ENCODE measurements at regions not wholly inside any gene's neighbourhood (a gene's known extent, or its start where the extent isn't known, plus 50 kb on each side); places are given as distances from the start of the nearest gene placed in this dataset.

- Mint-ChIP-seq H3K27me3 (no peaks in the 10 kb centered on the region), H3K36me3 (ENCODE audit: insufficient read depth) (no peaks in the 10 kb centered on the region), H3K27ac (ENCODE audit: low read depth) (no peak overlapping the region), H3K4me1 (no peaks in the 10 kb centered on the region), H3K9me3 (no peaks in the 10 kb centered on the region), H3K4me3 (no peak overlapping the region)
- no peak for ATAC-seq (replicated peaks; ENCODE audit: extremely low read depth, poor library complexity, severe bottlenecking)
- no peak for DNase-seq (ENCODE audit: low spot score in 2 of 2)
These were observed 498.1 kb downstream of the SLC4A3 start for GRCh38 chr2:220125551-220125950.

- H3K9me3 Mint-ChIP-seq: no peaks in the 10 kb centered on the region
- H3K4me1 Mint-ChIP-seq: no peaks in the 10 kb centered on the region
- no peaks in the 10 kb centered on the region for H3K27me3 Mint-ChIP-seq
- H3K36me3 Mint-ChIP-seq (ENCODE audit: insufficient read depth): no peaks in the 10 kb centered on the region
- DNase-seq (ENCODE audit: low spot score in 2 of 2): no peak
- no peak overlapping the region for H3K4me3 Mint-ChIP-seq
- H3K27ac Mint-ChIP-seq (ENCODE audit: low read depth): no peak overlapping the region
- no peak for ATAC-seq (replicated peaks; ENCODE audit: extremely low read depth, poor library complexity, severe bottlenecking)
These were observed 499.9 kb downstream of the SLC4A3 start for GRCh38 chr2:220127311-220127710.

DNA sequence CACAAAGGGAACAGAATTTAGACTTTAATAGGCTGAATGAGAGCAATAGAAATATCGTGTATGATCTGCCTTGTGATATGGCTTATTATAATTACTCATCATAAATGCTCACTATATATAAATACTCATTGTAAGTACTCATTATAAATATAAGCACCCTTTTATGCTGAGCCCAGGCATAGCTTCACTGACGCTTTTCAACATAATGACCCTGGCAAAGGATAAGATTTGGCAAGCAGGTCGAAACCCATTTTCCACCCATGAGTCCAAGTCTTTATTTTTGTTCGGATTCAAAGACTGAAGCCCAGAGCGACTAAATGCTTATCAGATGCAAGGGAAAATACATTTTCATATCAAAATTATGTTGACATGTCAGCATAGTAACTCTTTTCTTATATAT, 500.4 kb downstream of the SLC4A3 start:
- Mint-ChIP-seq H3K36me3 (ENCODE audit: insufficient read depth) (no peaks in the 10 kb centered on the region), H3K4me1 (no peaks in the 10 kb centered on the region), H3K27me3 (no peaks in the 10 kb centered on the region), H3K9me3 (peaks cover 3% of the 10 kb centered on the region), H3K27ac (ENCODE audit: low read depth) (no peak overlapping the region), H3K4me3 (no peak overlapping the region)
- DNase-seq (ENCODE audit: low spot score in 2 of 2) (no peak), ATAC-seq (replicated peaks; ENCODE audit: extremely low read depth, poor library complexity, severe bottlenecking) (no peak)

GRCh38 chr2:220129391-220129790, 502.0 kb downstream of the SLC4A3 start:
- H3K27ac Mint-ChIP-seq (ENCODE audit: low read depth): no peak overlapping the region
- no peak overlapping the region for H3K4me3 Mint-ChIP-seq
- DNase-seq (ENCODE audit: low spot score in 2 of 2) (no peak), ATAC-seq (replicated peaks; ENCODE audit: extremely low read depth, poor library complexity, severe bottlenecking) (no peak)
- peaks cover 6% of the 10 kb centered on the region for H3K9me3 Mint-ChIP-seq
- no peaks in the 10 kb centered on the region for H3K27me3 Mint-ChIP-seq
- H3K36me3 Mint-ChIP-seq (ENCODE audit: insufficient read depth): no peaks in the 10 kb centered on the region
- no peaks in the 10 kb centered on the region for H3K4me1 Mint-ChIP-seq

GRCh38 chr2:220134756-220135534, 507.5 kb downstream of the SLC4A3 start:
- no peaks in the 10 kb centered on the region for H3K27me3 Mint-ChIP-seq
- peaks cover 11% of the 10 kb centered on the region for H3K9me3 Mint-ChIP-seq
- no peak overlapping the region for H3K4me3 Mint-ChIP-seq
- DNase-seq (ENCODE audit: low spot score in 2 of 2) (no peak), ATAC-seq (replicated peaks; ENCODE audit: extremely low read depth, poor library complexity, severe bottlenecking) (no peak)
- no peaks in the 10 kb centered on the region for H3K4me1 Mint-ChIP-seq
- H3K36me3 Mint-ChIP-seq (ENCODE audit: insufficient read depth): no peaks in the 10 kb centered on the region
- no peak overlapping the region for H3K27ac Mint-ChIP-seq (ENCODE audit: low read depth)

GRCh38 chr2:220143336-220143735, 515.9 kb downstream of the SLC4A3 start:
- Mint-ChIP-seq H3K4me3 (no peak overlapping the region), H3K9me3 (peaks cover 25% of the 10 kb centered on the region)

GRCh38 chr2:220144411-220144810, 517.0 kb downstream of the SLC4A3 start:
- ATAC-seq (replicated peaks; ENCODE audit: extremely low read depth, poor library complexity, severe bottlenecking) (no peak), DNase-seq (ENCODE audit: low spot score in 2 of 2) (no peak)
- no peak overlapping the region for H3K4me3 Mint-ChIP-seq
- peaks cover 15% of the 10 kb centered on the region for H3K27me3 Mint-ChIP-seq
- H3K36me3 Mint-ChIP-seq (ENCODE audit: insufficient read depth): no peaks in the 10 kb centered on the region
- no peak overlapping the region for H3K27ac Mint-ChIP-seq (ENCODE audit: low read depth)
- no peaks in the 10 kb centered on the region for H3K4me1 Mint-ChIP-seq
- H3K9me3 Mint-ChIP-seq: peaks cover 23% of the 10 kb centered on the region

More at GRCh38 chr2:220143336-220143735, 515.9 kb downstream of the SLC4A3 start:
- ATAC-seq (replicated peaks; ENCODE audit: extremely low read depth, poor library complexity, severe bottlenecking): no peak
- Mint-ChIP-seq H3K27ac (ENCODE audit: low read depth) (no peak overlapping the region), H3K27me3 (peaks cover 15% of the 10 kb centered on the region), H3K36me3 (ENCODE audit: insufficient read depth) (no peaks in the 10 kb centered on the region), H3K4me1 (no peaks in the 10 kb centered on the region)
- DNase-seq (ENCODE audit: low spot score in 2 of 2): no peak

- no peaks in the 10 kb centered on the region for H3K36me3 Mint-ChIP-seq (ENCODE audit: insufficient read depth)
- DNase-seq (ENCODE audit: low spot score in 2 of 2) (no peak), ATAC-seq (replicated peaks; ENCODE audit: extremely low read depth, poor library complexity, severe bottlenecking) (no peak)
- no peak overlapping the region for H3K4me3 Mint-ChIP-seq
- H3K9me3 Mint-ChIP-seq: peaks cover 20% of the 10 kb centered on the region
- H3K4me1 Mint-ChIP-seq: no peaks in the 10 kb centered on the region
- peaks cover 21% of the 10 kb centered on the region for H3K27me3 Mint-ChIP-seq
- H3K27ac Mint-ChIP-seq (ENCODE audit: low read depth): no peak overlapping the region
These were observed 520.0 kb downstream of the SLC4A3 start for GRCh38 chr2:220147161-220148038.

DNA sequence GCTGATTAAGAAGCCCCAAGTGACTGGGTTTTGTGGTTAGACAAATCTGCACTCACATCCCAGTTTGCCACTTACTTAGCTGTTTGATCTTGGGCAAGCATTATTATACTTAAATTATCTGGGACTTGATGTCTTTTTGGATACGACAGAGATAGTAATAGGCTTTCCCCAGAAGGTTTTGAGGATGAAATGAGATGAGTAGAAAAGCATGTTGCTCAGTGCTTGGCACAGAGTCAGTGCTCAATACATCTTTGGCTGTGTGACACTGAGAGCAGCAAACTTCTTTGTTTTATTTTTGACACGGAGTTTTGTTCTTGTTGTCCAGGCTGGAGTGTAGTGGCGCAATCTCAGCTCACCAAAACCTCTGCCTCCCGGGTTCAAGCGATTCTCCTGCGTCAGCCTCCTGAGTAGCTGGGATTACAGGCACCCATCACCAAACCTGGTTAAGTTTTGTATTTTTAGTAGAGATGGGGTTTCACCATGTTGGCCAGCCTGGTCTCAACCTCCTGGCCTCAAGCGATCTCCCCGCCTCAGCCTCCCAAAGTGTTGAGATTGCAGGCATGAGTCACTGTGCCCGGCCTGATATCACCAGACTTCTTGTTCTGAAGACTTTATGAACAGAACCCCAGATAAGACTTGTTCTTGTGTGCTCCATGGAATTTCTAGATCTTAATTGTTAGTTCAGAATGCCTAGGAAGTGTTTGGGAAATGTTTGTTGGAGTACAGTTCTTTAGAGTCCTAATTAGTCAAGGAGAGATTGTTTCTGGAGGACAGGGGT, 521.2 kb downstream of the SLC4A3 start:
- peaks cover 20% of the 10 kb centered on the region for H3K9me3 Mint-ChIP-seq
- peaks cover 26% of the 10 kb centered on the region for H3K27me3 Mint-ChIP-seq
- H3K27ac Mint-ChIP-seq (ENCODE audit: low read depth): no peak overlapping the region
- H3K4me1 Mint-ChIP-seq: no peaks in the 10 kb centered on the region
- no peak overlapping the region for H3K4me3 Mint-ChIP-seq
- DNase-seq (ENCODE audit: low spot score in 2 of 2) (no peak), ATAC-seq (replicated peaks; ENCODE audit: extremely low read depth, poor library complexity, severe bottlenecking) (no peak)
- no peaks in the 10 kb centered on the region for H3K36me3 Mint-ChIP-seq (ENCODE audit: insufficient read depth)

DNA sequence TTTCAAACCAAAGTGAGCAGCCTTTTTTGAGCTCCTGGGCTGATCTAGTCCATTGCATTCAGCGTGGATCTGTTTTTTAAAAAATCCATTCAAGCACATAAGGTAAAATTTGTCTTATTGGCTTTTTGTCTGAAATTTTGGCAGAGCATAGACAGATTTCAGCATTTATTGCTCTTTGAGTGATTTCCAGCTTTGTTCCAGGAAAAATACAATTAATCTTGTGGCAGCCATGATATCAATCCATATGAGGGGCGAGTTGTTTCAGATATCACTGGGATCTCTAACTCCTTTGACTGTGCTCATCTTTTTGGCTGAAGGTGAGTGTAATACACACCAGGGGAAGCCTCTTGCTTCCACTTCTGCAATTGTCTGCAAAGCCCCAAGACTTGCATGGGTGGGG, 523.9 kb downstream of the SLC4A3 start:
- H3K27ac Mint-ChIP-seq (ENCODE audit: low read depth): no peak overlapping the region

GRCh38 chr2:220152281-220152935, 525.0 kb downstream of the SLC4A3 start:
- no peaks in the 10 kb centered on the region for H3K4me1 Mint-ChIP-seq
- no peak overlapping the region for H3K27ac Mint-ChIP-seq (ENCODE audit: low read depth)
- H3K27me3 Mint-ChIP-seq: peaks cover 14% of the 10 kb centered on the region
- no peak overlapping the region for H3K4me3 Mint-ChIP-seq
- H3K9me3 Mint-ChIP-seq: peaks cover 7% of the 10 kb centered on the region
- no peaks in the 10 kb centered on the region for H3K36me3 Mint-ChIP-seq (ENCODE audit: insufficient read depth)
- DNase-seq (ENCODE audit: low spot score in 2 of 2): no peak
- ATAC-seq (replicated peaks; ENCODE audit: extremely low read depth, poor library complexity, severe bottlenecking): no peak

More for the DNA sequence above, 523.9 kb downstream of the SLC4A3 start:
- H3K36me3 Mint-ChIP-seq (ENCODE audit: insufficient read depth): no peaks in the 10 kb centered on the region
- peaks cover 12% of the 10 kb centered on the region for H3K9me3 Mint-ChIP-seq
- H3K27me3 Mint-ChIP-seq: peaks cover 14% of the 10 kb centered on the region
- ATAC-seq (replicated peaks; ENCODE audit: extremely low read depth, poor library complexity, severe bottlenecking) (no peak), DNase-seq (ENCODE audit: low spot score in 2 of 2) (no peak)
- no peaks in the 10 kb centered on the region for H3K4me1 Mint-ChIP-seq
- no peak overlapping the region for H3K4me3 Mint-ChIP-seq

DNA sequence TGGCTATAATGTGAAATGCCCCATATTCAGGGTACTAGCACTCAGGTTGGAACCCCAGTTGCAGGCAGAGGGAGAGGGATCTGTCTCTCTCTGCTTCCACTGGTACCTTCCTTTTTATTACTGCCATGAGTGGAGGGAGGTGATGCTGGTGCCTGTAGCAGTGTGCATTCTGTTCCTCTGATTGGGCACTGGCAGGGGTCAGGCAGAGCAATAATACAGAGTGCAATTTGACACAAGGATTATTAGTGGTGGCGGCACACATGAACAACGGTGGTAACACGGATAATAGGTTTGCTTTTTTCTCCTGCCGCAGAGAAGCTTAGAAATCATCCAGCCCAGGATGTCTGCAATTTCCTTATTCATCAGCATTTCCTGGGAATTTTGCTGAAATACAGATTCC, 525.7 kb downstream of the SLC4A3 start:
- no peak overlapping the region for H3K27ac Mint-ChIP-seq (ENCODE audit: low read depth)
- H3K27me3 Mint-ChIP-seq: peaks cover 14% of the 10 kb centered on the region
- H3K4me3 Mint-ChIP-seq: no peak overlapping the region
- no peaks in the 10 kb centered on the region for H3K4me1 Mint-ChIP-seq
- H3K36me3 Mint-ChIP-seq (ENCODE audit: insufficient read depth): no peaks in the 10 kb centered on the region
- ATAC-seq (replicated peaks; ENCODE audit: extremely low read depth, poor library complexity, severe bottlenecking): no peak
- no peak for DNase-seq (ENCODE audit: low spot score in 2 of 2)
- peaks cover 7% of the 10 kb centered on the region for H3K9me3 Mint-ChIP-seq

Measured in central memory CD8-positive, alpha-beta T cell (primary cell).